MM.1S (cell line): ENCODE measurements at regions not wholly inside any gene's neighbourhood (a gene's known extent, or its start where the extent isn't known, plus 50 kb on each side); places are given as distances from the start of the nearest gene placed in this dataset.

Source experiments
- DNase-seq: peaks from one replicate; pipeline ENCODE4 v3.0.0-alpha.2; 2015
- H2AFZ ChIP-seq: fragments of 300-600 bp; sonication (generic); 2 replicates; pipeline ENCODE4 v1.6.0; 2016; ENCODE audit warnings: antibody characterized with exemption, low read length
- H3F3A ChIP-seq: fragments of 300-600 bp; sonication (generic); 2 replicates; pipeline ENCODE4 v1.6.1; 2016; ENCODE audit warnings: mild to moderate bottlenecking, antibody characterized with exemption, low read length, moderate library complexity, mixed read lengths; ENCODE audit not compliant: insufficient read depth
- H3K27ac ChIP-seq: fragments of 300-600 bp; sonication (generic); 2 replicates; pipeline ENCODE4 v1.5.1; 2016; ENCODE audit warnings: mild to moderate bottlenecking, low read length
- H3K27me3 ChIP-seq: fragments of 300-600 bp; sonication (generic); replicated peaks from 2 replicates; pipeline ENCODE4 v1.6.0; 2016; ENCODE audit warnings: low read length; ENCODE audit not compliant: insufficient read depth
- H3K36me3 ChIP-seq: fragments of 300-600 bp; sonication (generic); replicated peaks from 2 replicates; pipeline ENCODE4 v1.6.1; 2016; ENCODE audit warnings: mild to moderate bottlenecking, low read length, mixed read lengths; ENCODE audit not compliant: insufficient read depth
- H3K4me1 ChIP-seq: fragments of 300-600 bp; sonication (generic); 2 replicates; pipeline ENCODE4 v1.6.1; 2016; ENCODE audit warnings: low read length, mixed read lengths
- H3K4me2 ChIP-seq: fragments of 300-600 bp; sonication (generic); 2 replicates; pipeline ENCODE4 v1.6.0; 2016; ENCODE audit warnings: low read depth, low read length
- H3K4me3 ChIP-seq: fragments of 300-600 bp; sonication (generic); 2 replicates; pipeline ENCODE4 v1.5.1; 2016; ENCODE audit warnings: low read length, mixed read lengths
- H3K79me2 ChIP-seq: fragments of 300-600 bp; sonication (generic); 2 replicates; pipeline ENCODE4 v1.6.1; 2016; ENCODE audit warnings: mixed run types, low read length, mixed read lengths
- H3K9ac ChIP-seq: fragments of 300-600 bp; sonication (generic); 2 replicates; pipeline ENCODE4 v1.6.1; 2016; ENCODE audit warnings: low read length, mixed read lengths
- H3K9me2 ChIP-seq: fragments of 300-600 bp; sonication (generic); replicated peaks from 2 replicates; pipeline ENCODE4 v1.6.1; 2016; ENCODE audit warnings: mild to moderate bottlenecking, low read length, mixed read lengths; ENCODE audit not compliant: insufficient read depth
- H3K9me3 ChIP-seq: fragments of 300-600 bp; sonication (generic); replicated peaks from 2 replicates; pipeline ENCODE4 v1.6.1; 2016; ENCODE audit warnings: mild to moderate bottlenecking, low read length, mixed read lengths; ENCODE audit not compliant: insufficient read depth
- H4K20me1 ChIP-seq: fragments of 300-600 bp; sonication (generic); 2 replicates; pipeline ENCODE4 v1.6.1; 2016; ENCODE audit warnings: mild to moderate bottlenecking, low read length, moderate library complexity, mixed read lengths; ENCODE audit not compliant: insufficient read depth
- EZH2 ChIP-seq: fragments of 300-600 bp; sonication (generic); optimal IDR thresholded peaks from 2 replicates; pipeline ENCODE3; 2017; ENCODE audit warnings: low read depth, mild to moderate bottlenecking, antibody characterized with exemption, low read length, mixed read lengths
- EZH2phosphoT487 ChIP-seq: fragments of 300-600 bp; sonication (generic); IDR thresholded peaks from 2 replicates; pipeline ENCODE4 v1.6.1; 2018; ENCODE audit warnings: antibody characterized with exemption, low read length
- TF ChIP-seq, protein P1 (sequence below): fragments of 300-600 bp; sonication (generic); IDR thresholded peaks from 2 replicates; pipeline ENCODE4 v1.5.1; 2016; ENCODE audit warnings: antibody characterized with exemption, low read length, mixed read lengths

GRCh38 chr10:44458671-44459413, 73.9 kb upstream of the CXCL12 start:
- no peak overlapping the region for H3K4me2 ChIP-seq
- H3K27me3 ChIP-seq = no peaks in the 10 kb centered on the region
- no peaks in the 10 kb centered on the region for H3K9me3 ChIP-seq
- no peak overlapping the region for H2AFZ ChIP-seq
- no peaks in the 10 kb centered on the region for H3K9me2 ChIP-seq
- H3K9ac ChIP-seq = no peak overlapping the region
- no peaks in the 10 kb centered on the region for H3K79me2 ChIP-seq
- no peak overlapping the region for H3K4me3 ChIP-seq
- no peaks in the 10 kb centered on the region for H3K4me1 ChIP-seq
- TF ChIP-seq, protein P1, sequence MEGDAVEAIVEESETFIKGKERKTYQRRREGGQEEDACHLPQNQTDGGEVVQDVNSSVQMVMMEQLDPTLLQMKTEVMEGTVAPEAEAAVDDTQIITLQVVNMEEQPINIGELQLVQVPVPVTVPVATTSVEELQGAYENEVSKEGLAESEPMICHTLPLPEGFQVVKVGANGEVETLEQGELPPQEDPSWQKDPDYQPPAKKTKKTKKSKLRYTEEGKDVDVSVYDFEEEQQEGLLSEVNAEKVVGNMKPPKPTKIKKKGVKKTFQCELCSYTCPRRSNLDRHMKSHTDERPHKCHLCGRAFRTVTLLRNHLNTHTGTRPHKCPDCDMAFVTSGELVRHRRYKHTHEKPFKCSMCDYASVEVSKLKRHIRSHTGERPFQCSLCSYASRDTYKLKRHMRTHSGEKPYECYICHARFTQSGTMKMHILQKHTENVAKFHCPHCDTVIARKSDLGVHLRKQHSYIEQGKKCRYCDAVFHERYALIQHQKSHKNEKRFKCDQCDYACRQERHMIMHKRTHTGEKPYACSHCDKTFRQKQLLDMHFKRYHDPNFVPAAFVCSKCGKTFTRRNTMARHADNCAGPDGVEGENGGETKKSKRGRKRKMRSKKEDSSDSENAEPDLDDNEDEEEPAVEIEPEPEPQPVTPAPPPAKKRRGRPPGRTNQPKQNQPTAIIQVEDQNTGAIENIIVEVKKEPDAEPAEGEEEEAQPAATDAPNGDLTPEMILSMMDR = no peak
- no peaks in the 10 kb centered on the region for H3F3A ChIP-seq
- H4K20me1 ChIP-seq = no peaks in the 10 kb centered on the region
- DNase-seq = no peak
- no peak overlapping the region for H3K27ac ChIP-seq
- no peaks in the 10 kb centered on the region for H3K36me3 ChIP-seq

- H3K9me2 ChIP-seq = no peaks in the 10 kb centered on the region
- H3K27ac ChIP-seq = no peak overlapping the region
- no peak overlapping the region for H3K4me3 ChIP-seq
- H3F3A ChIP-seq = no peaks in the 10 kb centered on the region
- H4K20me1 ChIP-seq = no peaks in the 10 kb centered on the region
- H3K4me1 ChIP-seq = no peaks in the 10 kb centered on the region
- H3K9ac ChIP-seq = no peak overlapping the region
- no peaks in the 10 kb centered on the region for H3K79me2 ChIP-seq
- H3K4me2 ChIP-seq = no peak overlapping the region
- H3K9me3 ChIP-seq = no peaks in the 10 kb centered on the region
- DNase-seq = no peak
- H3K36me3 ChIP-seq = no peaks in the 10 kb centered on the region
- no peak overlapping the region for H2AFZ ChIP-seq
- H3K27me3 ChIP-seq = no peaks in the 10 kb centered on the region
- TF ChIP-seq, protein P1 = no peak
- TF ChIP-seq EZH2 = no peak
- TF ChIP-seq EZH2phosphoT487 = no peak
These were observed 74.8 kb upstream of the CXCL12 start for GRCh38 chr10:44459671-44460070.

GRCh38 chr10:44460416-44460815, 75.5 kb upstream of the CXCL12 start:
- H3K27ac ChIP-seq = no peak overlapping the region
- H2AFZ ChIP-seq = no peak overlapping the region
- DNase-seq = no peak
- no peak overlapping the region for H3K4me2 ChIP-seq
- TF ChIP-seq EZH2 = no peak
- no peak for TF ChIP-seq EZH2phosphoT487
- TF ChIP-seq, protein P1 = no peak
- no peaks in the 10 kb centered on the region for H3K79me2 ChIP-seq
- no peaks in the 10 kb centered on the region for H4K20me1 ChIP-seq
- H3K4me3 ChIP-seq = no peak overlapping the region
- H3K27me3 ChIP-seq = no peaks in the 10 kb centered on the region
- no peaks in the 10 kb centered on the region for H3K9me3 ChIP-seq
- H3K4me1 ChIP-seq = no peaks in the 10 kb centered on the region
- H3K9ac ChIP-seq = no peak overlapping the region
- no peaks in the 10 kb centered on the region for H3K36me3 ChIP-seq
- H3F3A ChIP-seq = no peaks in the 10 kb centered on the region
- no peaks in the 10 kb centered on the region for H3K9me2 ChIP-seq
